ENCODE measurements at regions not wholly inside any gene's neighbourhood (a gene's known extent, or its start where the extent isn't known, plus 50 kb on each side); places are given as distances from the start of the nearest gene placed in this dataset.

GRCh38 chr1:217373761-217374701 lies 256.9 kb downstream of the GPATCH2 start:
- peaks cover 0 to 19% (median 6%) of the 10 kb centered on the region in 3 donors for H3K9me3 ChIP-seq
- intact Hi-C loops (cut with DNase I; ENCODE audit: low total_unique reads): no loop called here
- H3K36me3 ChIP-seq: no peaks in the 10 kb centered on the region
- H3K4me1 ChIP-seq: no peaks in the 10 kb centered on the region
- no peak for TF ChIP-seq CTCF (IDR thresholded peaks at IDR 0.05)
- H3K27me3 ChIP-seq: no peaks in the 10 kb centered on the region
- no peak overlapping the region for H3K4me3 ChIP-seq
- no peak for DNase-seq
- H3K27ac ChIP-seq: no peak overlapping the region

- Histone ChIP-seq H3K36me3 (no peaks in the 10 kb centered on the region), H3K9me3 (peaks cover 0 to 6% (median 2%) of the 10 kb centered on the region in 3 donors), H3K27me3 (no peaks in the 10 kb centered on the region), H3K4me3 (no peak overlapping the region), H3K27ac (no peak overlapping the region), H3K4me1 (no peaks in the 10 kb centered on the region)
- intact Hi-C loops (cut with DNase I; ENCODE audit: low total_unique reads): no loop called here
- DNase-seq: no peak
- no peak for TF ChIP-seq CTCF (IDR thresholded peaks at IDR 0.05)
These were observed 258.6 kb downstream of the GPATCH2 start for GRCh38 chr1:217372049-217372970.

DNA sequence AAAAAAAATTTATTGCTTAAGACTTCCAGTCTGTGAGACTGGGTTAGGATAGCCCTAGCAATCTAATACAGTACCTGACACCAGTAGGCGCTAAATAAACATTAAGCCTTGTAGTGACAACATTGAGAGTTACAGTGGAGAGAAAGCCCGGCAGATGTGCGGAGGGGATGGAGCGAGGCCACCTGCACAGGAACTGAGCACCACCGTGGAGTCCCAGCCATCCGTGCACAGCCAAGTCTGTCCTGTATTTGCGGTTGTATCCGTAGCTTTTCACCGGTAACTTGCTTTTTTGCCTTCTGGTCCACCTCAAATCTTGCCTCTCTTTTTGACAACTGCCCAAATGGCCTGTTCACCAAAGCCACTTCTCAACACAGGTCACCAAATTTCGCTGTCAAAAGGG lies 260.1 kb downstream of the GPATCH2 start:
- no peak overlapping the region for H3K27ac ChIP-seq
- intact Hi-C loops (cut with DNase I; ENCODE audit: low total_unique reads): no loop called here
- no peak for DNase-seq
- H3K9me3 ChIP-seq: peaks cover 0 to 6% (median 0%) of the 10 kb centered on the region in 3 donors
- no peak overlapping the region for H3K4me3 ChIP-seq
- H3K36me3 ChIP-seq: no peaks in the 10 kb centered on the region
- H3K27me3 ChIP-seq: no peaks in the 10 kb centered on the region
- H3K4me1 ChIP-seq: no peaks in the 10 kb centered on the region
- no peak for TF ChIP-seq CTCF (IDR thresholded peaks at IDR 0.05)

DNA sequence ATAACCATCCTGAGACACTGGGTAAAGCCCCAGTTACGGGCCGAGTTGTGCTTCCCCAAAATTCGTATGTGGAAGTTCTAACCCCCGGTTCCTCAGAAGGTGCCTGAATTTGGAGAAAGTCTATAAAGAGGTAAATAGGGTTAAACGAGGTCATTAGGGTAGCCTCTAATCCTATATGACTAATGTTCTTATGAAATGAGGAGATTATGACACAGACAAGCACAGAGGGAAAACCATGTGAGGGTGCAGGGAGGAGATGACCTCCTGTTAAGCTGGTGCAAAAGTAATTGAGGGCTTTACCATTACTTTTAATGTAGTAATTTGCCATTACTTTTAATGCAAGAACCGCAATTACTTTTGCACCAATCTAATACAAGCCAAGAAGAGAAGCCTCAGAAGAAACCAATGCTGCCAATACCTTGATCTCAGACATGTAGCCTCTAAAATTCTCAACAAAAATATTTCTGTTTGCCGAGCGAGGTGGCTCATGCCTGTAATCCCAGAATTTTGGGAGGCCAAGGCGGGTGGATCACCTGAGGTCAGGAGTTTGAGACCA lies 260.8 kb downstream of the GPATCH2 start:
- Histone ChIP-seq H3K27me3 (no peaks in the 10 kb centered on the region), H3K27ac (no peak overlapping the region), H3K4me1 (no peaks in the 10 kb centered on the region), H3K36me3 (no peaks in the 10 kb centered on the region), H3K4me3 (no peak overlapping the region), H3K9me3 (peaks cover 0 to 6% (median 0%) of the 10 kb centered on the region in 3 donors)
- intact Hi-C loops (cut with DNase I; ENCODE audit: low total_unique reads): no loop called here
- no peak for DNase-seq
- TF ChIP-seq CTCF (IDR thresholded peaks at IDR 0.05): no peak

DNA sequence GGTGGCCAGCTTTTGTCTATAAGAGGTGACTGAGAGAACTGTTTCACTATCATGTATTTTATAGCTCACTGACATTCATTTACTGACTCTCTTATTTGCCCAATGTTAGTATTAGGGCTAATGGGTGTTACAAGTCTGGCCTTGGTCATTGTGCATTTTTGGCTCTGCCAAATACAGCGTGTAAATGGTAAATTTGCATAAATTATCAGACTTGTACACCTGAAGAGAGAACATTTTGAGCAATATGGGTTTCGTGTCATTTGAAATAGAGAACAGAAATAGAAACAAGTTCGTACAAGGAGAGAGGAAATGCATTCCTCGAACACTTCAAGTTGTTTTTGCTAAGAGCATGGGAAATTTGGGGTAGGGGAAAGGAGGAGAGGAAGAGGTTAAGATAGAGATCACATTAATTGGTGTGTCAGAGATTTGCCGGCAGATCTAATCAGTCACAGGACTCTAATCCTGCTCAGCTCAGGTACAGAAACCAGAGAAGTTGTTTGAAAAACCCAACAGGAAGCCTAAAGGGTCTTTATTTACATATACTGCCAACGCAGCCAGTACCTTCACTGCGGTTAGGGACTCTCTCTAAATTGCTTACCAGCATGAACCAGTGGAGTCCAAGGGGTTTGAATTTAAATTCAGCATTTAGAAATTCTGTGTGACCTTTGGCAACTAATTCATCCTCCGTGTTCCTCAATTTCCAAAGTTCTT lies 261.5 kb downstream of the GPATCH2 start:
- Histone ChIP-seq H3K27ac (no peak overlapping the region), H3K9me3 (peaks cover 0 to 6% (median 0%) of the 10 kb centered on the region in 3 donors), H3K27me3 (no peaks in the 10 kb centered on the region), H3K36me3 (no peaks in the 10 kb centered on the region), H3K4me1 (no peaks in the 10 kb centered on the region), H3K4me3 (no peak overlapping the region)
- TF ChIP-seq CTCF (IDR thresholded peaks at IDR 0.05): no peak
- DNase-seq: no peak
- intact Hi-C loops (cut with DNase I; ENCODE audit: low total_unique reads): no loop called here
